HPDE6-E6E7 (cell line): ENCODE measurements at regions not wholly inside any gene's neighbourhood (a gene's known extent, or its start where the extent isn't known, plus 50 kb on each side); places are given as distances from the start of the nearest gene placed in this dataset.

Experiments used
- DNase-seq: peaks from one replicate; pipeline ENCODE4 v3.0.0; 2011; ENCODE audit warnings: missing footprints; ENCODE audit errors: extremely low spot score

- DNase-seq: no peak
Observed at GRCh38 chr1:83029050-83029449, 969.9 kb downstream of the TTLL7 start.

- DNase-seq: no peak
Observed at GRCh38 chr1:83028467-83028866, 970.5 kb downstream of the TTLL7 start.

- DNase-seq: no peak
Observed at GRCh38 chr1:83027511-83027910, 971.4 kb downstream of the TTLL7 start.

- no peak for DNase-seq
Observed at GRCh38 chr1:83026745-83027144, 972.2 kb downstream of the TTLL7 start.

- no peak for DNase-seq
Observed at GRCh38 chr1:83024251-83024767, 974.6 kb downstream of the TTLL7 start.

GRCh38 chr1:83023212-83023611, 975.7 kb downstream of the TTLL7 start:
- DNase-seq: no peak

- no peak for DNase-seq
Observed at GRCh38 chr1:83022206-83022605, 976.7 kb downstream of the TTLL7 start.

GRCh38 chr1:83017701-83018100, 981.2 kb downstream of the TTLL7 start:
- DNase-seq: no peak

GRCh38 chr1:83017276-83017675, 981.7 kb downstream of the TTLL7 start:
- no peak for DNase-seq

GRCh38 chr1:83016354-83016849, 982.5 kb downstream of the TTLL7 start:
- no peak for DNase-seq

GRCh38 chr1:83015163-83015562, 983.8 kb downstream of the TTLL7 start:
- DNase-seq: no peak

GRCh38 chr1:83012950-83013349, 986.0 kb downstream of the TTLL7 start:
- DNase-seq: no peak

- DNase-seq: no peak
Observed at GRCh38 chr1:83011265-83011664, 987.7 kb downstream of the TTLL7 start.

GRCh38 chr1:83006271-83006670, 992.7 kb downstream of the TTLL7 start:
- DNase-seq: no peak

- DNase-seq: no peak
Observed at GRCh38 chr1:83000286-83000685, 998.6 kb downstream of the TTLL7 start.

GRCh38 chr1:82995951-82996350, 1003.0 kb downstream of the TTLL7 start:
- DNase-seq: no peak

- no peak for DNase-seq
Observed at GRCh38 chr1:82994616-82995263, 1004.2 kb downstream of the TTLL7 start.

GRCh38 chr1:82991569-82991968, 1007.4 kb downstream of the TTLL7 start:
- DNase-seq: no peak

GRCh38 chr1:82979593-82980236, 1019.2 kb downstream of the TTLL7 start:
- DNase-seq: no peak

- DNase-seq: peak; percentile 1
Observed at GRCh38 chr1:82978461-82979324, 1020.2 kb downstream of the TTLL7 start.

GRCh38 chr1:82972841-82973553, 1025.9 kb downstream of the TTLL7 start:
- DNase-seq: no peak

GRCh38 chr1:82969340-82969739, 1029.6 kb downstream of the TTLL7 start:
- DNase-seq: no peak
